RWPE2 (cell line): ENCODE measurements at regions not wholly inside any gene's neighbourhood (a gene's known extent, or its start where the extent isn't known, plus 50 kb on each side); places are given as distances from the start of the nearest gene placed in this dataset.
"Not testable (repeated sequence)": the region's sequence is repeated elsewhere in the genome, so short reads cannot be mapped to it uniquely, and the experiment has no call there.

Experiments used
- ATAC-seq: fragments of 200-7000 bp; cut with Tn5 transposase; 3 replicates; pipeline ENCODE4 v1.9.1; 2021; ENCODE audit warnings: low read depth
- DNase-seq: peaks from one replicate; pipeline ENCODE4 v3.0.0-alpha.2; 2020; ENCODE audit warnings: low spot score
- H3K27ac ChIP-seq: fragments of 450-650 bp; 2 replicates; pipeline ENCODE4 v1.5.1; 2017; ENCODE audit warnings: mild to moderate bottlenecking; ENCODE audit not compliant: poor library complexity, severe bottlenecking
- H3K27me3 ChIP-seq: fragments of 250-450 bp; sonication (Bioruptor Pico); 2 replicates; pipeline ENCODE4 v1.5.1; 2021; ENCODE audit warnings: mild to moderate bottlenecking, moderate library complexity; ENCODE audit not compliant: insufficient read depth, poor library complexity, severe bottlenecking
- H3K36me3 ChIP-seq: fragments of 250-450 bp; sonication (Bioruptor Pico); 2 replicates; pipeline ENCODE4 v1.5.1; 2020; ENCODE audit warnings: low read depth, mild to moderate bottlenecking, moderate library complexity
- H3K4me1 ChIP-seq: fragments of 250-450 bp; sonication (Bioruptor Pico); 2 replicates; pipeline ENCODE4 v1.5.1; 2021; ENCODE audit warnings: mild to moderate bottlenecking, moderate library complexity; ENCODE audit not compliant: insufficient read depth, poor library complexity, severe bottlenecking
- H3K4me3 ChIP-seq: fragments of 250-450 bp; sonication (Bioruptor Pico); 2 replicates; pipeline ENCODE4 v1.5.1; 2021; ENCODE audit warnings: mild to moderate bottlenecking, moderate library complexity; ENCODE audit not compliant: severe bottlenecking
- H3K9me3 ChIP-seq: fragments of 250-450 bp; sonication (Bioruptor Pico); 2 replicates; pipeline ENCODE4 v1.5.1; 2021; ENCODE audit warnings: mild to moderate bottlenecking, moderate library complexity; ENCODE audit not compliant: severe bottlenecking
- CTCF ChIP-seq: fragments of 450-650 bp; IDR thresholded peaks from one replicate; pipeline ENCODE4 v1.5.1; 2017; ENCODE audit warnings: mild to moderate bottlenecking, moderate library complexity; ENCODE audit not compliant: poor library complexity, severe bottlenecking

DNA sequence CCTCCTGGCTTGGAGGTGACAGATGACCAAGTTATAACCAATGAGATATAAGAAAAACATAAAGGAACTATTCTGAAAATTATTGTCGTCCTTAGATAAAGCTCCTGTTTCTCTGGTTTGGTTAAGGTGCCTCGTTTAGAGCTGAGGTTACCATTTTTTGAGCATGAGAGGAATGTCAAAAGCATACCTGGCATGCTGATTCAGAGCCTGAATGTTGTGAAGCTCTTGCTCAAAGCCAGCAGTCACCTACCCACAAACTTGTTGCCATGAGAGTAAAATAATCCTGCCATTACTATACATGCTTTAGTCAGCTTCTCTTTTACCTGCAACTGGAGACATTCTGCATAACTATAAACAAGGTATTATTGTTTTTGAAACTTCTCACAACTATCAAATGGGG lies 1116.2 kb downstream of the DIAPH3 start:
- no peak for ATAC-seq
- Histone ChIP-seq H3K4me3 (no peak overlapping the region), H3K4me1 (no peaks in the 10 kb centered on the region), H3K27ac (no peak overlapping the region), H3K27me3 (no peaks in the 10 kb centered on the region), H3K9me3 (no peaks in the 10 kb centered on the region), H3K36me3 (no peaks in the 10 kb centered on the region)
- TF ChIP-seq CTCF = no peak
- no peak for DNase-seq

GRCh38 chr13:59061621-59062020 lies 1102.1 kb downstream of the DIAPH3 start:
- Histone ChIP-seq H3K9me3 (no peaks in the 10 kb centered on the region), H3K36me3 (no peaks in the 10 kb centered on the region), H3K27me3 (no peaks in the 10 kb centered on the region), H3K27ac (no peak overlapping the region), H3K4me3 (no peak overlapping the region), H3K4me1 (no peaks in the 10 kb centered on the region)
- TF ChIP-seq CTCF = no peak
- DNase-seq = no peak
- ATAC-seq = no peak

GRCh38 chr13:59064042-59064441 lies 1099.7 kb downstream of the DIAPH3 start:
- no peaks in the 10 kb centered on the region for H3K36me3 ChIP-seq
- no peak for ATAC-seq

DNA sequence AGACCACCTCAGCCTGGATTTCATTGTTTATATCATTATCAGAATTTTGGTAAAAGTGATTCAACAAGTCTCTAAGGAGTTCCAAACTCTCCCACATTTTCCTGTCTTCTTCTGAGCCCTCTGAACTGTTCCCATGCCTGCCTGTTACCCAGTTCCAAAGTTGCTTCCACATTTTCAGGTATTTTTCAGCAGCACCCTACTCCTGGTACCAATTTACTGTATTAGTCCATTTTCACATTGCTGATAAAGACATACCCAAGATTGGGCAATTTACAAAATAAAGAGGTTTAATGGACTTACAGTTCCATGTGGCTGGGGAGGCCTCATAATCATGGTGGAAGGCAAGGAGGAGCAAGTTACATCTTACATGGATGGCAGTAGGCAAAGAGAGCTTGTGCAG lies 1087.3 kb downstream of the DIAPH3 start:
- not testable (repeated sequence) for H3K4me1 ChIP-seq, H3K27me3 ChIP-seq, H3K36me3 ChIP-seq, H3K4me3 ChIP-seq, ATAC-seq, H3K9me3 ChIP-seq, H3K27ac ChIP-seq, DNase-seq

More at GRCh38 chr13:59064042-59064441, 1099.7 kb downstream of the DIAPH3 start:
- Histone ChIP-seq H3K4me1 (no peaks in the 10 kb centered on the region), H3K9me3 (no peaks in the 10 kb centered on the region), H3K27ac (no peak overlapping the region), H3K27me3 (no peaks in the 10 kb centered on the region), H3K4me3 (no peak overlapping the region)
- no peak for TF ChIP-seq CTCF
- DNase-seq = no peak

DNA sequence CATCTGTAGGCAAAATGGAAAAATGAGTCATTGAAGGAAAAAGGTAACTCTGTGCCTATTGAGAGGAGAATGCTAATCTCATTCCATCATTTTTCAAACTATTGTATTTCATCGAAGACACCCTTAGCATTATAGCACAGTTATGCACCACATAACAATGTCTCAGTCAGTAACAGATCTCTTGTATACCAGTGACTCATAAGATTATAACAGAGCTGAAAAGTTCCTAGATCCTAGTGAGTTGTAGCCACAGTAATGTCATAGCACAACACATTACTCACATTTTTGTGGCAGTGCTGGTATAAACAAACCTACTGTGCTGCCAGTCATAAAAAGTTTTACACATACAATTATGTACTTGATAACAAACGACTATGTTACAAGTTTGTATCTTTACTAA lies 1077.6 kb downstream of the DIAPH3 start:
- no peaks in the 10 kb centered on the region for H3K36me3 ChIP-seq
- H3K4me3 ChIP-seq = no peak overlapping the region
- no peaks in the 10 kb centered on the region for H3K9me3 ChIP-seq
- H3K27ac ChIP-seq = no peak overlapping the region
- no peaks in the 10 kb centered on the region for H3K4me1 ChIP-seq
- H3K27me3 ChIP-seq = no peaks in the 10 kb centered on the region
- ATAC-seq (no peak), DNase-seq (no peak)
- no peak for TF ChIP-seq CTCF

- Histone ChIP-seq H3K27ac (no peak overlapping the region), H3K27me3 (no peaks in the 10 kb centered on the region), H3K4me3 (no peak overlapping the region), H3K9me3 (no peaks in the 10 kb centered on the region), H3K4me1 (no peaks in the 10 kb centered on the region), H3K36me3 (no peaks in the 10 kb centered on the region)
- no peak for DNase-seq
- no peak for ATAC-seq
- TF ChIP-seq CTCF = no peak
Measured at GRCh38 chr13:59088716-59089115, 1075.0 kb downstream of the DIAPH3 start.
